ENCODE measurements at regions not wholly inside any gene's neighbourhood (a gene's known extent, or its start where the extent isn't known, plus 50 kb on each side); places are given as distances from the start of the nearest gene placed in this dataset.

DNA sequence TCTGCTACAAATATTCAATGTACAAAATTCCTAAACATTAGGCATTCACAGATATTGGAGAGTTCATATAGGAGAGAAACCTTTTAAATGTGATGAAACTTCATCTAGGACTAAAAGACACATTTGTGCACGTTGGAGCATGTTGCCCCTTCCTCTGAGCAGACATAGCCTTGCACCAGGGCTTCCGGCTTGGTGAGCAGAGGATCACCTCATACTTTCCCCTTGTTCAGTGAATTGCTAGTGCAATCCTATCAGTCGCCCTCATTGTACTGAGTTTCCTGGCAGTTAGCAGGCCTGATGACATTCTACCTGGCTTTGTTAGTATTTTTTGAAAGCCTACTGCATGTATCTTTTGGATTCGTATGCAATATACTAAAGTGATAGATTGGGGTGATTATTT lies 466.2 kb downstream of the SPRY1 start:
- DNase-seq, result no peak
- 85 to 87% methylated on average over 4 of the region's 4 CpGs for WGBS, 2 donors
- intact Hi-C loops (cut with DNase I), result no loop called here

DNA sequence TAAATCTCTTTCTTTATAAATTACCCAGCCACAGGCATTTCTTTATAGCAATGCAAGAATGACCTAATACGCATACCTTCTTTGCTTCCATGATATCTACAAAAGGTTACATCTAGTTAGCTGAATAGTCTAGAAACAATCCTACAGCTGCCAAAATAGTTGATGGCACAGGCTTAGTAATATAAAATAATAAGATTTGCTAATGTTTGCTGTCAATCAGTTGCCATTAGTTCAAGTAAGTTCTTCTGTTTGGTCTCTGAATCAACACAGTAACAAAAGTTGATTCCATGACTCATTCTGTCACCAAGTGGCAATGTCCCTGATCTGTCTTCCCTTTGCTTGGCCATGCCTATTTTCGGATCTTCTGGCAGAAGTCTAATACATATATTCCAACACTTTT lies 470.2 kb downstream of the SPRY1 start:
- TF ChIP-seq, protein P1, sequence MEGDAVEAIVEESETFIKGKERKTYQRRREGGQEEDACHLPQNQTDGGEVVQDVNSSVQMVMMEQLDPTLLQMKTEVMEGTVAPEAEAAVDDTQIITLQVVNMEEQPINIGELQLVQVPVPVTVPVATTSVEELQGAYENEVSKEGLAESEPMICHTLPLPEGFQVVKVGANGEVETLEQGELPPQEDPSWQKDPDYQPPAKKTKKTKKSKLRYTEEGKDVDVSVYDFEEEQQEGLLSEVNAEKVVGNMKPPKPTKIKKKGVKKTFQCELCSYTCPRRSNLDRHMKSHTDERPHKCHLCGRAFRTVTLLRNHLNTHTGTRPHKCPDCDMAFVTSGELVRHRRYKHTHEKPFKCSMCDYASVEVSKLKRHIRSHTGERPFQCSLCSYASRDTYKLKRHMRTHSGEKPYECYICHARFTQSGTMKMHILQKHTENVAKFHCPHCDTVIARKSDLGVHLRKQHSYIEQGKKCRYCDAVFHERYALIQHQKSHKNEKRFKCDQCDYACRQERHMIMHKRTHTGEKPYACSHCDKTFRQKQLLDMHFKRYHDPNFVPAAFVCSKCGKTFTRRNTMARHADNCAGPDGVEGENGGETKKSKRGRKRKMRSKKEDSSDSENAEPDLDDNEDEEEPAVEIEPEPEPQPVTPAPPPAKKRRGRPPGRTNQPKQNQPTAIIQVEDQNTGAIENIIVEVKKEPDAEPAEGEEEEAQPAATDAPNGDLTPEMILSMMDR (IDR thresholded peaks at IDR 0.05), result no peak
- TF ChIP-seq EP300 (IDR thresholded peaks at IDR 0.05), result no peak
- TF ChIP-seq POLR2AphosphoS5 (IDR thresholded peaks at IDR 0.05), result no peak
- no peak for TF ChIP-seq POLR2A (IDR thresholded peaks at IDR 0.05)
- peaks cover 0 to 14% (median 8%) of the 10 kb centered on the region in 4 donors for H3K4me1 ChIP-seq
- H3K36me3 ChIP-seq, result no peaks in the 10 kb centered on the region
- no peaks in the 10 kb centered on the region for H3K9me3 ChIP-seq
- 90 to 93% methylated on average over 2 of the region's 2 CpGs for WGBS, 2 donors
- intact Hi-C loops (cut with DNase I), result no loop called here
- H3K27me3 ChIP-seq, result no peaks in the 10 kb centered on the region
- no peak overlapping the region for H3K27ac ChIP-seq
- H3K4me3 ChIP-seq, result no peak overlapping the region
- no peak for DNase-seq

More for the DNA sequence above, 466.2 kb downstream of the SPRY1 start:
- TF ChIP-seq EP300 (IDR thresholded peaks at IDR 0.05) (no peak), POLR2AphosphoS5 (IDR thresholded peaks at IDR 0.05) (no peak), POLR2A (IDR thresholded peaks at IDR 0.05) (no peak)
- TF ChIP-seq, protein P1 (IDR thresholded peaks at IDR 0.05), result no peak
- Histone ChIP-seq H3K9me3 (no peaks in the 10 kb centered on the region), H3K27ac (no peak overlapping the region), H3K4me3 (no peak overlapping the region), H3K36me3 (no peaks in the 10 kb centered on the region), H3K4me1 (no peaks in the 10 kb centered on the region), H3K27me3 (no peaks in the 10 kb centered on the region)

DNA sequence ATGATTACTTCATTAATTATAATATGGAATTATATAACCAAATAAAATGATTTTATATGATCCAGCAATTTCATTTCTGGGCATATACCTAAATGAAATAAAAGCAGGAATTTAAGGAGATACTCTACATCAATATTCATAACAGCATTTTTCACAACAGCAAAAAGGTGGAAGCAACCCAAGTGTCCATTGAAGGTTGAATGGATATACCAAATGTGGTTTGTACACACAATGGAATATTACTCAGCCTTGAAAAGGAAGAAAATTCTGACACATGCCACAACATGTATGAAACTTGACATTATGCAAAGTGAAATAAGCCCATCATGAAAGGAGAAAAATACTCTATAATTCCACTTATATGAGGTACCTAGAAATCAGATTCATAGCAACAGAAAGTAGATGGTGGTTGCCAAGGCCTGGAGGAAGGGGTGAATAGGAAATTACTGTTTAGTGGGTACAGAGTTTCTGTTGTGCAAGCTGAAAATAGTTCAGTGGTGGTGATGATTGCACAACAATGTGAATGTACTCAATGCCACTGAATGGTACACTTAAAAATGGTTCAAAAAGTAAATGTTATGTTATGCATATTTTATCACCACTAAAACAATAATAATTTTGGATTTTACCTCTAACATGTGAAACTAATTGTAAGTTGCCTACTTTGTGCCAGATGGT lies 471.5 kb downstream of the SPRY1 start:
- H3K4me3 ChIP-seq, result no peak overlapping the region
- no peaks in the 10 kb centered on the region for H3K27me3 ChIP-seq
- no peaks in the 10 kb centered on the region for H3K36me3 ChIP-seq
- no peak for TF ChIP-seq POLR2A (IDR thresholded peaks at IDR 0.05)
- TF ChIP-seq, protein P1 (IDR thresholded peaks at IDR 0.05), result no peak
- no peak for TF ChIP-seq EP300 (IDR thresholded peaks at IDR 0.05)
- TF ChIP-seq POLR2AphosphoS5 (IDR thresholded peaks at IDR 0.05), result no peak
- intact Hi-C loops (cut with DNase I), result no loop called here
- H3K9me3 ChIP-seq, result no peaks in the 10 kb centered on the region
- DNase-seq, result no peak
- H3K27ac ChIP-seq, result no peak overlapping the region
- H3K4me1 ChIP-seq, result peaks cover 0 to 20% (median 8%) of the 10 kb centered on the region in 4 donors

DNA sequence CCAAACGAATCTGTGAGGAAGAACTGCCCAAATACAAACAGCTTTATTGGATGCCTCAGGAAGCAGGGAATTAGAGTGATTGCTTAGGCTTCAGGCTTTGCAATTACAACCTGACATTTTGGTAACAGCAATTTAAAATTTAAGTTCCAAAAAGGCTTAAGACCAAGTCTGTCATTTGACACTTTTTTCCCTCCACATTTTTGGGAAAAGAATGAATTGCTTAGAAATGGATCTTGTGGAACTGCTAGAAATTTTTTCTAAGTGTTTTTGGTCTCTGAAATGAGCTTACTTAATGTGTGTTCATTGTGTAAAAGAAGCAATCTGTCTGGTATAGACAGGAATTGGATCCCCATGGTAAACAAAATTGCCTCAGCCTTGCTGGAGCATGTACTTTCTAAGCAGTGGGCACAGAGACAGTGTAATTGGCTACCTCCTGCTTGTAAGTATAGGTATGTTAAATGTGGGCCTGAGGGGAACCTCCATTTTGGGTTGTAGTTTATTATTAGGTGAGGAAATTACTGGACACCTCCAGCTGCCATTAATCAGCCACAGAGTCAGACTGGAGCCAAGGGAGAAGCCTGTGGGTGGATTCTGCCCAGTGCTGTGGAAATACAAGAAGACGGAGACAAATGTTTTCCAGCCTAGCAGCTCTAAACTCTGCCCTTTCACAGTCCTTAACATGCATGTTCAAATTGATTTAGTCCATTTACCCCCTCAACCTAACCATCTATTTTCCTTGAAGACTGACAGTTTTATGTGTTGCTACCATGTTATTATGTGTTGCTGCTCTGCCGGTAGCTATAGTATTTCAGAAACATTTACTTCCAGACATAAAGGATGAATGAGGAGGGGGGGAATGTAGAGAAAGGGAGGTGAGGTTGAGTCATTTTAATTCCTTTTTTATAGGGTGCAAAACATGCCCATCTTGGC lies 473.0 kb downstream of the SPRY1 start:
- Histone ChIP-seq H3K27me3 (no peaks in the 10 kb centered on the region), H3K36me3 (no peaks in the 10 kb centered on the region), H3K9me3 (no peaks in the 10 kb centered on the region), H3K4me1 (peaks cover 0 to 20% (median 8%) of the 10 kb centered on the region in 4 donors), H3K4me3 (no peak overlapping the region), H3K27ac (peak overlapping the region in 2 of 4 donors; percentile 8 to 23)
- peak; percentile 69 for DNase-seq
- intact Hi-C loops (cut with DNase I), result no loop called here
- WGBS, 2 donors, result 82 to 84% methylated on average over 3 of the region's 3 CpGs
- TF ChIP-seq, protein P1 (IDR thresholded peaks at IDR 0.05), result no peak
- TF ChIP-seq POLR2AphosphoS5 (IDR thresholded peaks at IDR 0.05) (no peak), EP300 (IDR thresholded peaks at IDR 0.05) (no peak), POLR2A (IDR thresholded peaks at IDR 0.05) (no peak)

All from sigmoid colon (tissue), 6 donors.